CD4-positive, alpha-beta T cell (primary cell): ENCODE measurements at regions not wholly inside any gene's neighbourhood (a gene's known extent, or its start where the extent isn't known, plus 50 kb on each side); places are given as distances from the start of the nearest gene placed in this dataset.

Source experiments
- ATAC-seq: fragments of 200-7000 bp; cut with Tn5 transposase; one replicate; pipeline ENCODE4 v1.10.0; 2022; ENCODE audit warnings: mild to moderate bottlenecking; ENCODE audit not compliant: poor library complexity
- CTCF ChIA-PET: fragments of 350-600 bp; sonication (Branson Sonifier 250); formaldehyde crosslinking; loops from one replicate; lab custom pipeline; 2021; ENCODE audit warnings: antibody characterized with exemption, inconsistent platforms; lab: Charles Lee
- POLR2A ChIA-PET: fragments of 350-600 bp; sonication (Branson Sonifier 250); formaldehyde crosslinking; loops from one replicate; lab custom pipeline; 2021; ENCODE audit warnings: antibody characterized with exemption, inconsistent platforms; lab: Charles Lee
- DNase-seq, 14 experiments: peaks; one replicate each; pipeline ENCODE4 v3.0.0-alpha.2; 2013 to 2020; ENCODE audit warnings: mixed read lengths in 2 of 14
- H3K27ac ChIP-seq, 2 donors: one replicate each; pipeline versions ENCODE4 v1.5.1 to v1.7.0; 2013; ENCODE audit warnings: low read length in 2 of 2, low read depth in 1 of 2, mild to moderate bottlenecking in 1 of 2
- H3K27me3 ChIP-seq, 2 experiments: 1 replicate in 1 of 2; 2 replicates in 1 of 2; pipeline versions ENCODE4 v1.6.1 to v1.7.0; 2013; ENCODE audit warnings: low read length in 2 of 2, control low read depth in 1 of 2, mild to moderate bottlenecking in 1 of 2, moderate library complexity in 1 of 2; ENCODE audit not compliant: insufficient read depth in 2 of 2, control insufficient read depth in 1 of 2
- H3K36me3 ChIP-seq: one replicate; pipeline ENCODE4 v1.6.1; 2013; ENCODE audit warnings: low read length, control low read depth; ENCODE audit not compliant: insufficient read depth
- H3K4me1 ChIP-seq: one replicate; pipeline ENCODE4 v1.6.1; 2013; ENCODE audit warnings: low read length, control low read depth; ENCODE audit not compliant: insufficient read depth
- H3K4me3 ChIP-seq: one replicate; pipeline ENCODE4 v1.5.1; 2013; ENCODE audit warnings: mild to moderate bottlenecking, low read length, moderate library complexity
- H3K9me3 ChIP-seq, 2 experiments: 1 replicate in 1 of 2; 2 replicates in 1 of 2; pipeline versions ENCODE4 v1.6.1 to v1.7.0; 2013; ENCODE audit warnings: low read length in 2 of 2, mild to moderate bottlenecking in 2 of 2, control low read depth in 1 of 2, moderate library complexity in 1 of 2; ENCODE audit not compliant: control insufficient read depth in 1 of 2, insufficient read depth in 1 of 2
- H3K27ac Mint-ChIP-seq: one replicate; pipeline ENCODE4 v1.8.0; 2020; ENCODE audit warnings: mixed read lengths
- H3K27me3 Mint-ChIP-seq: one replicate; pipeline ENCODE4 v1.8.0; 2021; ENCODE audit warnings: mixed read lengths
- H3K36me3 Mint-ChIP-seq: one replicate; pipeline ENCODE4 v1.8.0; 2021; ENCODE audit warnings: low read depth, mixed read lengths
- H3K4me1 Mint-ChIP-seq: one replicate; pipeline ENCODE4 v1.8.0; 2021; ENCODE audit warnings: low read depth, mixed read lengths
- H3K4me3 Mint-ChIP-seq: one replicate; pipeline ENCODE4 v1.8.0; 2020; ENCODE audit warnings: mild to moderate bottlenecking, mixed read lengths
- H3K9me3 Mint-ChIP-seq: one replicate; pipeline ENCODE4 v1.8.0; 2020; ENCODE audit warnings: mixed read lengths
- CTCF ChIP-seq: fragments of 200-600 bp; IDR thresholded peaks from one replicate; pipeline ENCODE4 v1.8.0; 2022; ENCODE audit warnings: antibody characterized with exemption, mild to moderate bottlenecking
- intact Hi-C, 2 experiments: fragments of 100-400 bp; cut with DNase I in 1 of 2; cut with micrococcal nuclease in 1 of 2; formaldehyde crosslinking; loops; one replicate each; pipeline versions ENCODE4 v1.15.1 to v1.9.0; 2023 to 2025; cut with DNase I, micrococcal nuclease

GRCh38 chr20:43283126-43283525 is 93.4 kb upstream of the PTPRT start:
- Mint-ChIP-seq H3K4me3 (no peak overlapping the region), H3K9me3 (no peaks in the 10 kb centered on the region), H3K27ac (no peak overlapping the region)

GRCh38 chr20:43271980-43272379 is 82.3 kb upstream of the PTPRT start:
- Mint-ChIP-seq H3K27ac (no peak overlapping the region), H3K36me3 (no peaks in the 10 kb centered on the region), H3K4me3 (no peak overlapping the region), H3K27me3 (peaks cover 11% of the 10 kb centered on the region), H3K4me1 (no peaks in the 10 kb centered on the region), H3K9me3 (no peaks in the 10 kb centered on the region)
- no peak for TF ChIP-seq CTCF
- ChIA-PET CTCF (no interaction called here), POLR2A (no interaction called here)
- H3K4me1 ChIP-seq, result no peaks in the 10 kb centered on the region
- H3K4me3 ChIP-seq, result no peak overlapping the region
- DNase-seq (no peak), ATAC-seq (no peak)
- no peaks in the 10 kb centered on the region for H3K9me3 ChIP-seq
- no peaks in the 10 kb centered on the region for H3K36me3 ChIP-seq
- intact Hi-C loops, result no loop called here
- H3K27me3 ChIP-seq, result peaks cover 0 to 4% of the 10 kb centered on the region in 2 experiments
- no peak overlapping the region for H3K27ac ChIP-seq

More at GRCh38 chr20:43283126-43283525, 93.4 kb upstream of the PTPRT start:
- Histone ChIP-seq H3K9me3 (no peaks in the 10 kb centered on the region), H3K4me1 (no peaks in the 10 kb centered on the region), H3K27me3 (peaks cover 3 to 8% of the 10 kb centered on the region in 2 experiments), H3K36me3 (no peaks in the 10 kb centered on the region), H3K27ac (no peak overlapping the region), H3K4me3 (no peak overlapping the region)
- ATAC-seq, result no peak
- ChIA-PET CTCF (no interaction called here), POLR2A (no interaction called here)
- Mint-ChIP-seq H3K36me3 (no peaks in the 10 kb centered on the region), H3K4me1 (no peaks in the 10 kb centered on the region), H3K27me3 (peaks cover 44% of the 10 kb centered on the region)
- TF ChIP-seq CTCF, result no peak
- intact Hi-C loops, result no loop called here
- DNase-seq, result no peak

GRCh38 chr20:43265449-43265848 is 75.7 kb upstream of the PTPRT start:
- ChIA-PET CTCF (no interaction called here), POLR2A (no interaction called here)
- peaks cover 6% of the 10 kb centered on the region for H3K27me3 Mint-ChIP-seq
- H3K4me3 Mint-ChIP-seq, result no peak overlapping the region
- no peak for DNase-seq
- intact Hi-C loops, result no loop called here
- peaks cover 0 to 4% of the 10 kb centered on the region in 2 experiments for H3K9me3 ChIP-seq
- no peak overlapping the region for H3K27ac Mint-ChIP-seq
- H3K36me3 ChIP-seq, result no peaks in the 10 kb centered on the region
- no peak for ATAC-seq
- no peaks in the 10 kb centered on the region for H3K4me1 ChIP-seq
- no peak overlapping the region for H3K27ac ChIP-seq
- H3K4me3 ChIP-seq, result no peak overlapping the region
- peaks cover 0 to 4% of the 10 kb centered on the region in 2 experiments for H3K27me3 ChIP-seq
- H3K9me3 Mint-ChIP-seq, result no peaks in the 10 kb centered on the region
- TF ChIP-seq CTCF, result no peak
- H3K36me3 Mint-ChIP-seq, result no peaks in the 10 kb centered on the region
- no peaks in the 10 kb centered on the region for H3K4me1 Mint-ChIP-seq
